Suprapubic skin (tissue), 4 donors: ENCODE measurements at regions not wholly inside any gene's neighbourhood (a gene's known extent, or its start where the extent isn't known, plus 50 kb on each side); places are given as distances from the start of the nearest gene placed in this dataset.

Source experiments
- CTCF ChIP-seq, 2 donors: fragments of 200-600 bp in 1 of 2; fragments of 450-650 bp in 1 of 2; sonication (generic) in 1 of 2; IDR thresholded peaks; one replicate each; pipeline ENCODE4 v1.5.1; 2016 to 2019; ENCODE audit warnings: antibody characterized with exemption in 2 of 2, mild to moderate bottlenecking in 1 of 2, moderate library complexity in 1 of 2
- EP300 ChIP-seq: sonication (generic); formaldehyde crosslinking; IDR thresholded peaks from one replicate; pipeline ENCODE4 v1.6.1; 2017; ENCODE audit warnings: antibody characterized with exemption
- POLR2A ChIP-seq, 2 donors: fragments of 450-650 bp; IDR thresholded peaks; one replicate each; pipeline ENCODE4 v1.6.1; 2017; ENCODE audit warnings: antibody characterized with exemption in 2 of 2, mild to moderate bottlenecking in 2 of 2, moderate library complexity in 2 of 2
- POLR2AphosphoS5 ChIP-seq, 3 donors: sonication (generic); formaldehyde crosslinking; IDR thresholded peaks; one replicate each; pipeline ENCODE4 v1.6.1; 2017; ENCODE audit warnings: antibody characterized with exemption in 3 of 3

- no peak for TF ChIP-seq CTCF (IDR thresholded peaks at IDR 0.05)
- TF ChIP-seq EP300: no peak
- TF ChIP-seq POLR2AphosphoS5 (IDR thresholded peaks at IDR 0.05): no peak
- no peak for TF ChIP-seq POLR2A (IDR thresholded peaks at IDR 0.05)
Observed at GRCh38 chr12:132429602-132429945, 60.4 kb upstream of the FBRSL1 start.
